CD8-positive, alpha-beta memory T cell (primary cell): ENCODE measurements at regions not wholly inside any gene's neighbourhood (a gene's known extent, or its start where the extent isn't known, plus 50 kb on each side); places are given as distances from the start of the nearest gene placed in this dataset.

Source experiments
- CTCF ChIA-PET: fragments of 350-600 bp; sonication (Branson Sonifier 250); formaldehyde crosslinking; loops from one replicate; lab custom pipeline; 2021; ENCODE audit warnings: antibody characterized with exemption; lab: Charles Lee
- POLR2A ChIA-PET: fragments of 350-600 bp; sonication (Branson Sonifier 250); formaldehyde crosslinking; loops from one replicate; lab custom pipeline; 2021; ENCODE audit warnings: antibody characterized with exemption; lab: Charles Lee
- DNase-seq, 5 donors: peaks; one replicate each; pipeline versions ENCODE4 v3.0.0 to v3.0.0-alpha.2; 2020 to 2022; ENCODE audit warnings: mixed read lengths in 1 of 5
- H3K27ac ChIP-seq: one replicate; pipeline ENCODE4 v1.7.0; 2013; ENCODE audit warnings: low read depth, mild to moderate bottlenecking, low read length, moderate library complexity
- H3K27me3 ChIP-seq: 2 replicates; pipeline ENCODE4 v1.7.0; 2013; ENCODE audit warnings: low read length, mild to moderate bottlenecking; ENCODE audit not compliant: insufficient read depth, poor library complexity, severe bottlenecking
- H3K36me3 ChIP-seq: 2 replicates; pipeline ENCODE4 v1.7.0; 2013; ENCODE audit warnings: mild to moderate bottlenecking, low read length, moderate library complexity; ENCODE audit not compliant: insufficient read depth
- H3K4me1 ChIP-seq: 2 replicates; pipeline ENCODE4 v1.7.0; 2013; ENCODE audit warnings: mild to moderate bottlenecking, low read length, moderate library complexity; ENCODE audit not compliant: insufficient read depth
- H3K4me3 ChIP-seq: 2 replicates; pipeline ENCODE4 v1.7.0; 2013; ENCODE audit warnings: mild to moderate bottlenecking, low read length
- H3K9me3 ChIP-seq: 2 replicates; pipeline ENCODE4 v1.7.0; 2013; ENCODE audit warnings: mild to moderate bottlenecking, low read length
- H3K27ac Mint-ChIP-seq, 8 donors: one replicate each; pipeline ENCODE4 v1.8.0; 2020 to 2021; ENCODE audit warnings: mixed read lengths in 8 of 8, mild to moderate bottlenecking in 6 of 8, inconsistent platforms in 3 of 8, moderate library complexity in 3 of 8
- H3K27me3 Mint-ChIP-seq, 2 donors: one replicate each; pipeline ENCODE4 v1.8.0; 2020 to 2021; ENCODE audit warnings: mixed read lengths in 2 of 2, mild to moderate bottlenecking in 1 of 2, moderate library complexity in 1 of 2
- H3K36me3 Mint-ChIP-seq, 3 donors: one replicate each; pipeline ENCODE4 v1.8.0; 2020 to 2021; ENCODE audit warnings: mixed read lengths in 3 of 3, inconsistent platforms in 1 of 3, mild to moderate bottlenecking in 1 of 3
- H3K4me1 Mint-ChIP-seq, 3 donors: one replicate each; pipeline ENCODE4 v1.8.0; 2020 to 2021; ENCODE audit warnings: mixed read lengths in 3 of 3, inconsistent platforms in 1 of 3, mild to moderate bottlenecking in 1 of 3
- H3K4me3 Mint-ChIP-seq, 7 donors: one replicate each; pipeline ENCODE4 v1.8.0; 2020 to 2021; ENCODE audit warnings: mixed read lengths in 7 of 7, mild to moderate bottlenecking in 6 of 7, moderate library complexity in 4 of 7, inconsistent platforms in 2 of 7
- H3K9me3 Mint-ChIP-seq, 5 donors: one replicate each; pipeline ENCODE4 v1.8.0; 2020 to 2022; ENCODE audit warnings: mixed read lengths in 5 of 5, mild to moderate bottlenecking in 3 of 5, moderate library complexity in 2 of 5, inconsistent platforms in 1 of 5

DNA sequence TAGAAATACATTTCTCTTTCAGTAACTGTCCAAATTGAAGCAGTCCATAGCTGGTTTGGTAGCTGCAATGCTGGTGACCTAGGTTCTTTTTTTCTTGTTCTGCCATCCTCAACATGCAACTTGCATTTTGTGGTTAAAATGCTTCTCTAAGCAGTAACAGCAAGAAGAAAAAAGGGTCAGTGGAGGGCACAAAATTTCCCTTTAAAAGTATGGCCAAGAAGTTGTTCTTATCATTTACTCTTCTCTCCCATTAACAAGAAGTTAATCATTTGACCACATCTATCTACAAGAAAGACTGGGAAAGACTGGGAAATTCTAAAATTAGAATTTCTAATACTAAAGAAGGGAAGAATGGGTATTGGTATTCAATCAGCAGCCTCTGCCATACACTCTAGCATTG lies 569.9 kb downstream of the CPS1 start:
- no peaks in the 10 kb centered on the region for H3K36me3 Mint-ChIP-seq
- H3K27me3 Mint-ChIP-seq = no peaks in the 10 kb centered on the region
- no peak overlapping the region for H3K27ac ChIP-seq
- no peak overlapping the region for H3K4me3 Mint-ChIP-seq
- ChIA-PET CTCF (no interaction called here), POLR2A (no interaction called here)
- H3K4me1 ChIP-seq = no peaks in the 10 kb centered on the region
- H3K4me1 Mint-ChIP-seq = no peaks in the 10 kb centered on the region
- H3K4me3 ChIP-seq = no peak overlapping the region
- no peak for DNase-seq
- H3K36me3 ChIP-seq = no peaks in the 10 kb centered on the region
- no peaks in the 10 kb centered on the region for H3K9me3 ChIP-seq
- no peaks in the 10 kb centered on the region for H3K27me3 ChIP-seq
- H3K27ac Mint-ChIP-seq = no peak overlapping the region
- peaks cover 0 to 5% (median 0%) of the 10 kb centered on the region in 5 donors for H3K9me3 Mint-ChIP-seq

DNA sequence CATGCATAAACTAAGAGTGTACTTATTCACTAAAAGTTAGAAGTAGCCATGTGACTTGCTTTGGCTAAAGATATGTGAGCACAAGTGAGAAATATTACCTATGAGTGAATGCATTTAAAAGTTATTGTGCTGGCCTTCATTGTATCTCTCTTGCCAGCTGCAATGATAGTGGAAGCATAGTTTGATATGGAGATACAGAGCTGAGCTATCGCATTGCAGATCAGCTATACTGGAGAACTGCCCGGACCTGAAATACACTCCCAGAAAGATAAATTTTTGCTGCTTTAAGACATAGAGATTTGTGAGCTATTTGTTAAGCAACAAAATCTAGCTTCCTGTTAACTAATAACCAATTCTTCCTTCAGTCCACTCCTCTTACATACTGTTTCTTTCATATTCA lies 571.1 kb downstream of the CPS1 start:
- Mint-ChIP-seq H3K9me3 (peaks cover 0 to 4% (median 0%) of the 10 kb centered on the region in 5 donors), H3K27ac (no peak overlapping the region), H3K4me1 (no peaks in the 10 kb centered on the region), H3K27me3 (no peaks in the 10 kb centered on the region), H3K36me3 (no peaks in the 10 kb centered on the region), H3K4me3 (no peak overlapping the region)
- Histone ChIP-seq H3K27me3 (no peaks in the 10 kb centered on the region), H3K4me3 (no peak overlapping the region), H3K9me3 (no peaks in the 10 kb centered on the region), H3K4me1 (no peaks in the 10 kb centered on the region), H3K27ac (no peak overlapping the region), H3K36me3 (no peaks in the 10 kb centered on the region)
- DNase-seq = no peak
- POLR2A ChIA-PET = no interaction called here
- CTCF ChIA-PET = no interaction called here

DNA sequence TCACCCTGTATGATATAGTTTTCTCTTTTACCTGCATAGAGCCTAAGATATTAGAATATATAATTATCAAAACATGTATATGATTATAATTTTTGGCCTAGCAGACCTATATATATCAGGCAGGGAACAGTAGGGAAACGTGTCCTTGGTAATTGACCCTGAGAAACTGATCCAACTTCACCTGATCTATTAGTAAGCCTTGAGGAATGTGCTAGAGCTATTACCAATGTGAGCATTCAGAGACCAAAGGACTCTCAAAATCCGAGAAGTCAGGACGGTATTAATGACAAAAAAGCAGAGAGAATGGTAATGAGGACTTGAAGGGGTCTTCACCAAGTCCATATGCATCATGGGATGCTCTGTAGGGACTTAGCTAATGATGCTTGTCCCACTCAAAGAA lies 571.9 kb downstream of the CPS1 start:
- no peaks in the 10 kb centered on the region for H3K27me3 Mint-ChIP-seq
- no peak overlapping the region for H3K27ac Mint-ChIP-seq
- no peaks in the 10 kb centered on the region for H3K9me3 ChIP-seq
- H3K27me3 ChIP-seq = no peaks in the 10 kb centered on the region
- DNase-seq = no peak
- H3K4me1 ChIP-seq = no peaks in the 10 kb centered on the region
- H3K4me3 Mint-ChIP-seq = no peak overlapping the region
- H3K9me3 Mint-ChIP-seq = no peaks in the 10 kb centered on the region
- H3K36me3 ChIP-seq = no peaks in the 10 kb centered on the region
- CTCF ChIA-PET = no interaction called here
- H3K4me3 ChIP-seq = no peak overlapping the region
- H3K27ac ChIP-seq = no peak overlapping the region
- POLR2A ChIA-PET = no interaction called here
- H3K4me1 Mint-ChIP-seq = no peaks in the 10 kb centered on the region
- H3K36me3 Mint-ChIP-seq = no peaks in the 10 kb centered on the region

DNA sequence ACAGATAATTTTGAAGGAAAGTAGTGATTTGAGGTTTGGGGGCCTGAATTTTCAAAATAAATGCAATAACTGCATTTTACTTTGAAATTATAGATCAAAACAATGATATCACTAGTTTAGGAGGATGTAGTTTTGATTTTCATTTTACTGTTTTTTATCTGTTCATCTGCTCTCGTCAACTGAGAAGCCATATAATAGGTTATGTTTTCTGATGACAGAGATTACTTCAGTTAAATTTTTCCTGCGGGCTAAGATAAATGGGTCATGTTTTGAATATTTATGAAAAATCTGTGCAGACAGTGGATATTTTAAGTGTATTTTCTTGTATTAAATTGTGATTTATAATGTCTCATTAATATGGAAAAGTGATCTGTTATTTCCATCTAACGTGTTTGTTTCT lies 573.4 kb downstream of the CPS1 start:
- Mint-ChIP-seq H3K4me1 (no peaks in the 10 kb centered on the region), H3K27me3 (no peaks in the 10 kb centered on the region), H3K4me3 (no peak overlapping the region), H3K36me3 (no peaks in the 10 kb centered on the region), H3K9me3 (peaks cover 0 to 1% (median 0%) of the 10 kb centered on the region in 5 donors), H3K27ac (no peak overlapping the region)
- Histone ChIP-seq H3K4me3 (no peak overlapping the region), H3K27me3 (no peaks in the 10 kb centered on the region), H3K27ac (no peak overlapping the region), H3K36me3 (no peaks in the 10 kb centered on the region), H3K4me1 (no peaks in the 10 kb centered on the region), H3K9me3 (no peaks in the 10 kb centered on the region)
- no peak for DNase-seq
- POLR2A ChIA-PET = no interaction called here
- CTCF ChIA-PET = no interaction called here

DNA sequence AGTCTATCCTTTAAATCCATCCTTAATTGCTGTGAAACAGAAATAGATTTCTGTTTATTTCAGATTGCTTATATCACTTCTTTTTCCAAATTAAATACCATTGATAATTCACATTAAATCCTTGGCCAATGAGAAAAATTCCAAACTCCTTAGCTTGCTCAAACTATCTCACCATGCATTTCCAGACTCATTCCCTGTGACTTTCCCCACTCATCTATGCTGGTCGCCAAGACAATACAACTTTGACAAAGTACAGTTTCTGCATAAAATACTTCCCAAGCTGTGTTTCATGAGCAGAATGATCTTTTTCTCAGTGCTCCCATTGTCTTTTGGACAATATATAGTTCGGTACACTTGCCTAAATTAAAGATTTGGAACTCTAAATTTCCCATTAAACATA lies 575.6 kb downstream of the CPS1 start:
- Mint-ChIP-seq H3K4me3 (no peak overlapping the region), H3K9me3 (peaks cover 0 to 3% (median 0%) of the 10 kb centered on the region in 5 donors), H3K27ac (no peak overlapping the region), H3K4me1 (no peaks in the 10 kb centered on the region), H3K36me3 (no peaks in the 10 kb centered on the region), H3K27me3 (no peaks in the 10 kb centered on the region)
- H3K36me3 ChIP-seq = no peaks in the 10 kb centered on the region
- no peak overlapping the region for H3K4me3 ChIP-seq
- no peak overlapping the region for H3K27ac ChIP-seq
- H3K9me3 ChIP-seq = no peaks in the 10 kb centered on the region
- no peaks in the 10 kb centered on the region for H3K27me3 ChIP-seq
- H3K4me1 ChIP-seq = no peaks in the 10 kb centered on the region
- POLR2A ChIA-PET = no interaction called here
- DNase-seq = no peak
- CTCF ChIA-PET = no interaction called here

DNA sequence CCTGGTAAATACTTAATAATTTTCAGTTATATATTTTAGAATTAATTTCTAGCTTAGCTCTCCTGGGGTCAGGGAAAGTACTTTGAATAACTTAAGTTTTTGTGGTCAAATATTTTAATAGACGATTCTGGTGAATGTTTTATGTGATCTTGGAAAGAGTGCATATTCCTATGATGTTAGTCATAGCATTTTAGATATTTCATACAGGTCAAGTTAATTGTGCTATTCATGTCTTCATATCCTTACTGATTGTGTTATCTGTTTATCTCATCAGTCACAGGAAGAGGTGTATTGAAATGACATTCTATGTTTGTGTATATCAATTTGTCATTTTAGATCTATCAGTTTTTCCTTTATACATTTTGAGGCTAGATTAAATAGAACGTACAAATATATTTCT lies 576.2 kb downstream of the CPS1 start:
- ChIA-PET CTCF (no interaction called here), POLR2A (no interaction called here)
- no peaks in the 10 kb centered on the region for H3K36me3 ChIP-seq
- no peak overlapping the region for H3K4me3 ChIP-seq
- H3K27ac Mint-ChIP-seq = no peak overlapping the region
- no peaks in the 10 kb centered on the region for H3K36me3 Mint-ChIP-seq
- peaks cover 0 to 3% (median 0%) of the 10 kb centered on the region in 5 donors for H3K9me3 Mint-ChIP-seq
- H3K27me3 Mint-ChIP-seq = no peaks in the 10 kb centered on the region
- no peaks in the 10 kb centered on the region for H3K27me3 ChIP-seq
- no peak overlapping the region for H3K4me3 Mint-ChIP-seq
- H3K4me1 ChIP-seq = no peaks in the 10 kb centered on the region
- H3K27ac ChIP-seq = no peak overlapping the region
- H3K4me1 Mint-ChIP-seq = no peaks in the 10 kb centered on the region
- DNase-seq = no peak
- no peaks in the 10 kb centered on the region for H3K9me3 ChIP-seq

DNA sequence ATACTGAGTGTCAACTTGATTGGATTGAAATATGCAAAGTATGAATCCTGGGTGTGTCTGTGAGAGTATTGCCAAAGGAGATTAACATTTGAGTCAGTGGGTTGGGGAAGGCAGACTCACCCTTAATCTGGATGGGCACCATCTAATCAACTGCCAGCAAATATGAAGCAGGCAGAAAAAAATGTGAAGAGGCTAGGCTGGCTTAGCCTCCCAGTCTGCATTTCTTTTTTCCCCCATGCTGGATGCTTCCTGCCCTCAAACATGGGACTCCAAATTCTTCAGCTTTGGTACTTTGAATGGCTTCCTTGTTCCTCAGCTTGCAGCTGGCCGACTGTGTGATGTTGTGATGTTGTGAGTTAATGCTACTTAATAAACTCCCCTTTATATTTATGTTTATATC lies 577.4 kb downstream of the CPS1 start:
- peaks cover 0 to 3% (median 0%) of the 10 kb centered on the region in 5 donors for H3K9me3 Mint-ChIP-seq
- Histone ChIP-seq H3K27ac (no peak overlapping the region), H3K9me3 (no peaks in the 10 kb centered on the region), H3K4me1 (no peaks in the 10 kb centered on the region), H3K27me3 (no peaks in the 10 kb centered on the region), H3K4me3 (no peak overlapping the region), H3K36me3 (no peaks in the 10 kb centered on the region)
- H3K4me1 Mint-ChIP-seq = no peaks in the 10 kb centered on the region
- H3K27ac Mint-ChIP-seq = no peak overlapping the region
- H3K27me3 Mint-ChIP-seq = no peaks in the 10 kb centered on the region
- CTCF ChIA-PET = no interaction called here
- no peak for DNase-seq
- POLR2A ChIA-PET = no interaction called here
- no peaks in the 10 kb centered on the region for H3K36me3 Mint-ChIP-seq
- H3K4me3 Mint-ChIP-seq = no peak overlapping the region

DNA sequence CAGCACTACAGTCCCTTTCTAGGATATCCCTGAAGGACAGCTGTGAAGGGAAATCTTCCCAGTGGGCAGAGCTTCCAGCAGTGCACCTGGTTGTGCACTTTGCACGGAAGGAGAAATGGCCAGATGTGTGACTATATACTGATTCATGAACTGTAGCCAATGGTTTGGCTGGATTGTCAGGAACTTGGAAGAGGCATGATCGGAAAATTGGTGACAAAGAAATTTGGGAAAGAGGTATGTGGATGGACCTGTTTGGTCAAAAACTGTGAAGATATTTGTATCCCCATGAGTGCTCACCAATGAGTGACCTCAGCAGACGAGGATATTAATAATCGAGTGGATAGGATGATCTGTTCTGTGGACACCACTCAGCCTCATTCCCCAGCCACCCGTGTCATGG lies 582.2 kb downstream of the CPS1 start:
- Histone ChIP-seq H3K27ac (no peak overlapping the region), H3K9me3 (no peaks in the 10 kb centered on the region), H3K4me3 (no peak overlapping the region), H3K36me3 (no peaks in the 10 kb centered on the region), H3K4me1 (no peaks in the 10 kb centered on the region), H3K27me3 (no peaks in the 10 kb centered on the region)
- Mint-ChIP-seq H3K27me3 (no peaks in the 10 kb centered on the region), H3K9me3 (peaks cover 0 to 8% (median 1%) of the 10 kb centered on the region in 5 donors), H3K4me3 (no peak overlapping the region), H3K27ac (no peak overlapping the region), H3K4me1 (no peaks in the 10 kb centered on the region), H3K36me3 (no peaks in the 10 kb centered on the region)
- POLR2A ChIA-PET = no interaction called here
- DNase-seq = no peak
- CTCF ChIA-PET = no interaction called here

DNA sequence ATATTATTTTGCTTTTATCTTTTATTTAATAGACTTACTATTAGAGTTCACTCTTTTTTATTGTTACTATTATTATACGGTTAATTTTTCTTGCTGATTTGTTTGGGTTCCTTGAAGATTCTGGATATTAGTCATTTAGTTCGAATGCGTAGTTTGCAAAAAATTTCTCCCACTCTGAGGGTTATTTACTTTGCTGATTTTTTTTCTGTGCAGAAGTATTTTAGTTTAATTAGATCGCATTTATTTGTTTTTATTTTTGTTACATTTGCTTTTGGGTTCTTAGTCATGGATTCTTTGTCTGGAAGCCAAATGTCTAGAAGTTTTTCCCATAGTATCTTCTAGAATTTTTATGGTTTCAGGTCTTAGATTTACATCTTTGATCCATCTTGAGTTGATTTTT lies 585.2 kb downstream of the CPS1 start:
- DNase-seq = no peak
- Mint-ChIP-seq H3K9me3 (peaks cover 0 to 5% (median 0%) of the 10 kb centered on the region in 5 donors), H3K27ac (no peak overlapping the region), H3K4me1 (no peaks in the 10 kb centered on the region), H3K27me3 (no peaks in the 10 kb centered on the region), H3K36me3 (no peaks in the 10 kb centered on the region), H3K4me3 (no peak overlapping the region)
- Histone ChIP-seq H3K9me3 (no peaks in the 10 kb centered on the region), H3K27me3 (no peaks in the 10 kb centered on the region), H3K36me3 (no peaks in the 10 kb centered on the region), H3K4me1 (no peaks in the 10 kb centered on the region), H3K4me3 (no peak overlapping the region), H3K27ac (no peak overlapping the region)
- ChIA-PET POLR2A (no interaction called here), CTCF (no interaction called here)
